ENCODE measurements at regions not wholly inside any gene's neighbourhood (a gene's known extent, or its start where the extent isn't known, plus 50 kb on each side); places are given as distances from the start of the nearest gene placed in this dataset.

DNA sequence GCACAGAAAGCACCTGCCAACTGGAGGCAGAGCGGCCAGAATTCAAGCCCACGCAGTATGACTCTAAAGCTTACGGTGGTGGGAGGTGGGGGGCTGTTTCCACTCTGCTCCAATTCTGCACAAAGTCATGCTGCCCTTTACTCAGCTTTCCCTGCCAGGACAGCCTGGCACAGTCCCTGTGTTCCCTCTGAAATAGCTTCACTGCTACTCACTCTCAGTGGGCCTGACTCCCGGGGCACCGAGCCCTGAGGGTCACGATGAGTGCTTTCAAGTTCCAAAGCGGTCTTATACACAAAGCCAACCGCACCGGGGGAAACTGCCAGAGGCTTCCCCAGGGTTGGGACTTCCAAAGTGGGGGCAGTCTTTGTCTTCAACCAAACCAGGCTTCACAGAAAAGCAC lies 306.1 kb upstream of the XYLT1 start:
- ATAC-seq (no peak), FAIRE-seq (no peak), DNase-seq (ENCODE audit: low spot score) (no peak)
- Histone ChIP-seq H3K79me2 (ENCODE audit: insufficient read depth, low read length) (no peaks in the 10 kb centered on the region), H3K4me1 (ENCODE audit: insufficient read depth, low read length) (no peaks in the 10 kb centered on the region), H3K4me3 (replicated peaks in 1 of 3; ENCODE audit: insufficient read depth in 1 of 3, low read depth in 2 of 3, low read length in 3 of 3) (no peak overlapping the region), H3K4me2 (ENCODE audit: low read depth, low read length) (no peak overlapping the region), H3K9me3 (ENCODE audit: low read length) (no peaks in the 10 kb centered on the region), H3K27me3 (ENCODE audit: control insufficient read depth in 1 of 2, insufficient read depth in 2 of 2, low read length in 2 of 2) (peaks cover 0 to 4% of the 10 kb centered on the region in 2 experiments; a peak in 1 of 5 replicates), H3K36me3 (replicated peaks in 1 of 2; ENCODE audit: control insufficient read depth in 1 of 2, insufficient read depth in 2 of 2, low read length in 2 of 2) (no peaks in the 10 kb centered on the region), H2AFZ (ENCODE audit: low read length) (no peak overlapping the region), H3K9ac (ENCODE audit: insufficient read depth, low read depth, low read length) (no peak overlapping the region), H3K27ac (ENCODE audit: extremely low read length, insufficient read depth, low read length) (no peak overlapping the region), H4K20me1 (ENCODE audit: insufficient read depth, low read length) (no peaks in the 10 kb centered on the region)
- POLR2A ChIA-PET: no interaction called here
- in situ Hi-C loops (cut with HindIII; ENCODE audit: extremely low pct_ligation_motif_present, low pct_unique_long_range_greater_than_20kb) (no loop called here), intact Hi-C loops (cut with micrococcal nuclease; ENCODE audit: unreplicated experiment) (no loop called here)
- BruUV-seq (replicated peaks): no TSS peak
- WGBS (ENCODE audit: low lambda C conversion rate): 20% methylated on average over 8 of the region's 9 CpGs
- TF ChIP-seq SRSF9 (IDR thresholded peaks at IDR 0.05; ENCODE audit: borderline replicate concordance, insufficient read depth, low read depth, low read length, poor library complexity, severe bottlenecking): no peak
- TF ChIP-seq ZFYVE20 (CRISPR knock-in tag; IDR thresholded peaks at IDR 0.05; ENCODE audit: borderline replicate concordance, low read depth): no peak
- no peak for TF ChIP-seq ZNF577 (CRISPR knock-in tag; IDR thresholded peaks at IDR 0.05; ENCODE audit: borderline replicate concordance, low read depth)
- TF ChIP-seq MBD4 (IDR thresholded peaks at IDR 0.05; ENCODE audit: borderline replicate concordance, low read length): no peak
- no peak for TF ChIP-seq NCOA1 (CRISPR knock-in tag; IDR thresholded peaks at IDR 0.05)
- CTCF ChIA-PET (ENCODE audit: low intra/inter-chr PET ratio, low total read pairs): no interaction called here

DNA sequence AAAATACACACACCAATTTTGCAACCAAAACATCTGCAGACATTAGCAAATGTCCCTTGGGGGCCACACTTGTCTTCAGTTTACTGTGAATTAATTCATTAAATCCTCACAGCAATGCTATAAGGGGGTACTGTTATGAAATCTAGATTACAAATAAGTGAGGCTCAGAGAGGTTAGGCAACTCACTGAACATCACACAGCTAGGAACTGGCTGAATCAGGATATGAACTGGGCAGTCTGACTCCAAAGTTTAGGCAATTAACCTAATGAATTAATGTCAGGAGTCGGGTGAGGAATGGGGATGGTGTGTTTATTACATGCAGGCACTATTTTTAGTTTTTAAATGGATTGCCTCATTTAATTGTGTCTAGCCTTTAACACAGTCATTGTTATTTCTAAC lies 305.7 kb upstream of the XYLT1 start:
- DNase-seq (ENCODE audit: low spot score) (no peak), ATAC-seq (no peak), FAIRE-seq (no peak)
- no peaks in the 10 kb centered on the region for H3K79me2 ChIP-seq (ENCODE audit: insufficient read depth, low read length)
- no peaks in the 10 kb centered on the region for H3K36me3 ChIP-seq (replicated peaks in 1 of 2; ENCODE audit: control insufficient read depth in 1 of 2, insufficient read depth in 2 of 2, low read length in 2 of 2)
- in situ Hi-C loops (cut with HindIII; ENCODE audit: extremely low pct_ligation_motif_present, low pct_unique_long_range_greater_than_20kb): no loop called here
- CTCF ChIA-PET (ENCODE audit: low intra/inter-chr PET ratio, low total read pairs): no interaction called here
- no peak overlapping the region for H2AFZ ChIP-seq (ENCODE audit: low read length)
- H4K20me1 ChIP-seq (ENCODE audit: insufficient read depth, low read length): no peaks in the 10 kb centered on the region
- H3K4me2 ChIP-seq (ENCODE audit: low read depth, low read length): no peak overlapping the region
- WGBS (ENCODE audit: low lambda C conversion rate): 0% methylated on average over 1 of the region's 1 CpG
- H3K9ac ChIP-seq (ENCODE audit: insufficient read depth, low read depth, low read length): no peak overlapping the region
- H3K4me1 ChIP-seq (ENCODE audit: insufficient read depth, low read length): no peaks in the 10 kb centered on the region
- H3K9me3 ChIP-seq (ENCODE audit: low read length): no peaks in the 10 kb centered on the region
- intact Hi-C loops (cut with micrococcal nuclease; ENCODE audit: unreplicated experiment): no loop called here
- POLR2A ChIA-PET: no interaction called here
- H3K27ac ChIP-seq (ENCODE audit: extremely low read length, insufficient read depth, low read length): no peak overlapping the region
- peaks cover 0 to 4% of the 10 kb centered on the region in 2 experiments; a peak in 1 of 5 replicates for H3K27me3 ChIP-seq (ENCODE audit: control insufficient read depth in 1 of 2, insufficient read depth in 2 of 2, low read length in 2 of 2)
- no TSS peak for BruUV-seq (replicated peaks)
- no peak overlapping the region for H3K4me3 ChIP-seq (replicated peaks in 1 of 3; ENCODE audit: insufficient read depth in 1 of 3, low read depth in 2 of 3, low read length in 3 of 3)
- TF ChIP-seq, protein P1, sequence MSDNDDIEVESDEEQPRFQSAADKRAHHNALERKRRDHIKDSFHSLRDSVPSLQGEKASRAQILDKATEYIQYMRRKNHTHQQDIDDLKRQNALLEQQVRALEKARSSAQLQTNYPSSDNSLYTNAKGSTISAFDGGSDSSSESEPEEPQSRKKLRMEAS (IDR thresholded peaks at IDR 0.05): no peak
- TF ChIP-seq KAT2B (IDR thresholded peaks at IDR 0.05; ENCODE audit: borderline replicate concordance, low read depth, low read length): no peak
- TF ChIP-seq MAFK (conservative IDR thresholded peaks at IDR 0.05 in 1 of 2, IDR thresholded peaks at IDR 0.05 in 1 of 2; ENCODE audit: low read length in 2 of 2): no peak
- no peak for TF ChIP-seq ZC3H4 (CRISPR knock-in tag; IDR thresholded peaks at IDR 0.05; ENCODE audit: borderline replicate concordance)
- TF ChIP-seq ZNF333 (CRISPR knock-in tag; IDR thresholded peaks at IDR 0.05; ENCODE audit: borderline replicate concordance): no peak
- no peak for TF ChIP-seq TEAD3 (CRISPR knock-in tag; optimal IDR thresholded peaks at IDR 0.05; ENCODE audit: borderline replicate concordance)
- TF ChIP-seq ZFP1 (CRISPR knock-in tag; IDR thresholded peaks at IDR 0.05): no peak
- TF ChIP-seq SETDB1 (CRISPR knock-in tag; IDR thresholded peaks at IDR 0.05; ENCODE audit: borderline replicate concordance): no peak
- TF ChIP-seq ZNF616 (CRISPR knock-in tag; IDR thresholded peaks at IDR 0.05; ENCODE audit: low read depth): no peak
- no peak for TF ChIP-seq RFX5 (IDR thresholded peaks at IDR 0.05; ENCODE audit: low read depth, low read length)
- no peak for TF ChIP-seq MAF1 (CRISPR knock-in tag; IDR thresholded peaks at IDR 0.05; ENCODE audit: borderline replicate concordance)
- no peak for TF ChIP-seq ZFAT (CRISPR knock-in tag; conservative IDR thresholded peaks at IDR 0.05)
- TF ChIP-seq NFATC3 (CRISPR knock-in tag; IDR thresholded peaks at IDR 0.05): no peak
- TF ChIP-seq NR2C2 (CRISPR knock-in tag; IDR thresholded peaks at IDR 0.05; ENCODE audit: borderline replicate concordance): no peak
- TF ChIP-seq TARDBP (CRISPR knock-in tag; IDR thresholded peaks at IDR 0.05): no peak
- TF ChIP-seq ZNF879 (CRISPR knock-in tag; IDR thresholded peaks at IDR 0.05): no peak
- no peak for TF ChIP-seq ZNF446 (CRISPR knock-in tag; IDR thresholded peaks at IDR 0.05)
- no peak for TF ChIP-seq PAX8 (CRISPR knock-in tag; IDR thresholded peaks at IDR 0.05; ENCODE audit: borderline replicate concordance)
- no peak for TF ChIP-seq EED (CRISPR knock-in tag; IDR thresholded peaks at IDR 0.05)

Data from HepG2 (cell line).